22Rv1 (cell line): ENCODE measurements at regions not wholly inside any gene's neighbourhood (a gene's known extent, or its start where the extent isn't known, plus 50 kb on each side); places are given as distances from the start of the nearest gene placed in this dataset.

Experiments
- ZFX ChIP-seq: fragments of 450-650 bp; IDR thresholded peaks from 2 replicates; pipeline ENCODE4 v1.6.1; 2017; ENCODE audit warnings: antibody characterized with exemption, borderline replicate concordance
- TF ChIP-seq, protein P1 (sequence below): fragments of 450-650 bp; IDR thresholded peaks from 2 replicates; pipeline ENCODE4 v1.5.1; 2017; ENCODE audit warnings: mild to moderate bottlenecking

DNA sequence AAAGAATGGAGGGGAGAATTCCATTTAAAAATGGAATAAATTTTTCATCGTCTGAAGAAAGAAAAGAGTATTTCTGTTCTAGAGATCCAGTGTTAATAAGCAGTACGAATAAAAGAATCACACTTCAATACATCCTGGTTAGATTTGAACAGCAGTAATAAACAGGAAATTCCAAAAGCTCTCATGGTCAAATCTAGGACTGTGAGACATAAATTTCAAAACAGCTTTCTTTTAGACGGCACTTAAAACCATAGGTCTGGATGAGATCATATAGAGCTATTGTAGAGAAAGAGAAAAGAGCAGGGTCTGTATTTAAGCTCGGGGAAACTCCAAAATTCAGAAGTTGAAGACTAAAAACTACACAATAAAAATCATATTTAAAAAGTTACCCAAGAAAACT is 1006.9 kb upstream of the CTNND2 start:
- TF ChIP-seq, protein P1, sequence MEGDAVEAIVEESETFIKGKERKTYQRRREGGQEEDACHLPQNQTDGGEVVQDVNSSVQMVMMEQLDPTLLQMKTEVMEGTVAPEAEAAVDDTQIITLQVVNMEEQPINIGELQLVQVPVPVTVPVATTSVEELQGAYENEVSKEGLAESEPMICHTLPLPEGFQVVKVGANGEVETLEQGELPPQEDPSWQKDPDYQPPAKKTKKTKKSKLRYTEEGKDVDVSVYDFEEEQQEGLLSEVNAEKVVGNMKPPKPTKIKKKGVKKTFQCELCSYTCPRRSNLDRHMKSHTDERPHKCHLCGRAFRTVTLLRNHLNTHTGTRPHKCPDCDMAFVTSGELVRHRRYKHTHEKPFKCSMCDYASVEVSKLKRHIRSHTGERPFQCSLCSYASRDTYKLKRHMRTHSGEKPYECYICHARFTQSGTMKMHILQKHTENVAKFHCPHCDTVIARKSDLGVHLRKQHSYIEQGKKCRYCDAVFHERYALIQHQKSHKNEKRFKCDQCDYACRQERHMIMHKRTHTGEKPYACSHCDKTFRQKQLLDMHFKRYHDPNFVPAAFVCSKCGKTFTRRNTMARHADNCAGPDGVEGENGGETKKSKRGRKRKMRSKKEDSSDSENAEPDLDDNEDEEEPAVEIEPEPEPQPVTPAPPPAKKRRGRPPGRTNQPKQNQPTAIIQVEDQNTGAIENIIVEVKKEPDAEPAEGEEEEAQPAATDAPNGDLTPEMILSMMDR = no peak
- no peak for TF ChIP-seq ZFX
